Stimulated activated naive CD4-positive, alpha-beta T cell (primary cell): ENCODE measurements at regions not wholly inside any gene's neighbourhood (a gene's known extent, or its start where the extent isn't known, plus 50 kb on each side); places are given as distances from the start of the nearest gene placed in this dataset.
A peak's percentile ranks its signal among the peaks of the same experiment; 100 is the strongest.

Experiments
- DNase-seq, 6 experiments: peaks; one replicate each; lab custom pipeline; 2025; lab: John Stamatoyannopoulos, UW

- no peak for DNase-seq
These were observed 54.4 kb upstream of the PIK3R1 start for GRCh38 chr5:68161156-68161555.

GRCh38 chr5:68159224-68159951, 56.2 kb upstream of the PIK3R1 start:
- DNase-seq, result no peak

DNA sequence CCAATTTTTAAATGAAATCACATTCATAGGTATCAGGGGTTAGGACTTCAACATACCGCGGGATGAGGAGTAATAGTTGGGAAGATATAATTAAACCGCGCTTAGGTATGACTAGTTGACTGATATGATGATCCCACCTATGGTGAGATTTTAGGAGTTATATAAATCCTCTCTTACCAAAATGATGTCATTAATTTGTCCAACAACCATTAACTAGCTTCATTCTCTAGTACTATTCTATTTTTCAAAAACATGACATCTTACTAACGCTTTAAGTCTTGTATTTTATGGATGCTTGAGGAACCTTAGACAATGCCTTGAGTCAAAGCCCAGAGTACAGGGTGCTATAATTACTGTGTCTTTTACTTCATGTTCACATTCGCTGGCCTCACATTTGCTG, 59.6 kb upstream of the PIK3R1 start:
- DNase-seq, result no peak

- no peak for DNase-seq
These were observed 61.3 kb upstream of the PIK3R1 start for GRCh38 chr5:68154119-68154857.

DNA sequence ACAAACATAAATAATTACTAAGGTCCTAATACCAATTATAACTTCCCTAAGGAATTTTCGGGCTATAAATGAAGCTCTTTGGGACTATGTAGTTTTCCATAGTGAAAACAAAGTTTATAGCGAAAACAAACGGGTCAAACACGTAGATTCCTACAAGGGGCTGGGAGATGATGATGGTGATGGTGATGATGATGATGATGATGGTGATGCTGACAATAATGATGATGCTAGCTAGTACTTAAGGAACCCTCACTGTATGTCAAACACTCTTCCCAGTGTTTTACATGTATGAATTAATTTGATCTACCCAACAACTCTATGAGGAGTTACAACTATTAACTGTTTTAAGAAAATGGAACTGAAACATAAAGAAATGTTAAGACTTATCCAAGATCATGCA, 63.7 kb upstream of the PIK3R1 start:
- no peak for DNase-seq

DNA sequence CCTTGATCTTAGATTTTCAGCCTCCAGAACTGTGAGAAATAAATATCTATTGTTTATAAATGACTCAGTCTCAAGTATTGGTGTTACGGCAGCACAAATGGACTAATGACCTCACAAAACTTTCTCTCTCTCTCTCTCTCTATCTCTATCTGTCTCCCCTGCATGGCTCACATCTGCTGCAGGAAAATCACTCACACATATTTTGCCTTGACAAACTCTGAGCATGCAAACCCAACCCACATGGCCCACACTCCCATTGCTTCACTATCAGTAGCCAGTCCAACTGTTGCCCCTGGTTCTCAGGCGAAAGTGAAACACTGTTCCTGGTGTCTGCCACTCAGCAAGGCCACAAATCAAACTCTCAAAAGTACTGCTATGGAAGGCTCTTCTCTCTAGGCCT, 66.4 kb upstream of the PIK3R1 start:
- DNase-seq, result no peak

DNA sequence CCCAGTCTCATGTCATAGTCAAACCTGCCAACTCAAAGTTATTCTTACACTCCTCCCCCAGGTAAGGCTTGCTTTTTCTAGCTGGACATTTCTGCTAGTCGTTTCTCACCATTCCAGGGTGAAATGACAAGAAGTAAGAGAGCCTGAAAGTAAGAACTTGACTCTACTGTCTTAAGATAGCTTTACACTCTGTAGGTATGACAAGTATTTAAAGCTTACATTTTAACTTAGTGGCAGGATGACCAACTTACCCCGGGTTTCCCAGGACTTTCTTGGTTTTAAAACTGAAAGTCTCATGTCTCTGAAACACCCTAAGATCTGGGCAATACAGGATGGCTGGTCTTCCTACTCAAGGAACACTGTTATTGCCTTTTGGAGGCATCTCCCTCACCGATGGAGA, 67.5 kb upstream of the PIK3R1 start:
- DNase-seq, result no peak

- DNase-seq, result no peak
These were observed 67.9 kb upstream of the PIK3R1 start for GRCh38 chr5:68147659-68148058.

DNA sequence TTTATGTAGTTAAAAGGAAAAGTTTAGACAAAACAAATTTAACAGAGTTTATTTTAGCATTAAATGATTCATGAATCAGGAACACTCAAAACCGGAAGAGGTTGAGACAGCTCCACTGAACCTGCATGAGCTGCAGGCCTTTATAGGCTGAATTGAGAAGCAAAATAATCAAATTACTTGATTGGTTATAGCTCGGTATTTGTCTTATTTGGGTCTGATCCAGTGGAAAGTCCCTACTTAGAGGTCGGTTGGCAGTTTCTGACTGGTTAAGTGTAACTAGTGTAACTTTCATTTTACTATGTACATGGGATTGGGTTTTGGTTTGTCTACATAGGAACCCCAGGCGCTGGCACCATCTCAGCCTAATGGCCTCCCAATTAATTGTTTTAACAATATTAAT, 74.1 kb upstream of the PIK3R1 start:
- DNase-seq, result no peak

DNA sequence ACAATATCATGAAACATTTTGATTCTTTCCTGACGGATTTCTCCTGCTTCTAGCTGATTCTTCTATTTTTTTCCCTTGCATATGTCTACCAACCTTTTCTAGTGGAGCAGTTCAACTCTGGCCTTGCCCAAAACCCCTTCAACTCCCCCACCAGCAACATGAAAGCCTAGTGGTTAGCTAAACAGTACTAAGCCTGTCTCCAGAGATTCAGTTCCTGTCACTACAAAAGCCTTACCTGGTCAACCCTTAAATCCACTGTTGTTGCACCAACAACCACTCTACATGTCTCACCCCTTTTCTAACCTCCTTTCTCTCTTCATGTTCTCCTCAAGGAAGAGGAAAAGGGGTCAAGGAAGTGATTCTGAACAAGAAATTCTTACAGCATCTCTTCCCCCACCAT, 74.8 kb upstream of the PIK3R1 start:
- no peak for DNase-seq

- no peak for DNase-seq
These were observed 75.7 kb upstream of the PIK3R1 start for GRCh38 chr5:68139611-68140441.

GRCh38 chr5:68137511-68138140, 77.9 kb upstream of the PIK3R1 start:
- DNase-seq, result no peak

GRCh38 chr5:68134669-68135313, 80.8 kb upstream of the PIK3R1 start:
- DNase-seq, result no peak

GRCh38 chr5:68134033-68134668, 81.4 kb upstream of the PIK3R1 start:
- DNase-seq, result no peak

GRCh38 chr5:68130253-68130652, 85.3 kb upstream of the PIK3R1 start:
- DNase-seq, result no peak

GRCh38 chr5:68129364-68129763, 86.2 kb upstream of the PIK3R1 start:
- DNase-seq, result no peak

DNA sequence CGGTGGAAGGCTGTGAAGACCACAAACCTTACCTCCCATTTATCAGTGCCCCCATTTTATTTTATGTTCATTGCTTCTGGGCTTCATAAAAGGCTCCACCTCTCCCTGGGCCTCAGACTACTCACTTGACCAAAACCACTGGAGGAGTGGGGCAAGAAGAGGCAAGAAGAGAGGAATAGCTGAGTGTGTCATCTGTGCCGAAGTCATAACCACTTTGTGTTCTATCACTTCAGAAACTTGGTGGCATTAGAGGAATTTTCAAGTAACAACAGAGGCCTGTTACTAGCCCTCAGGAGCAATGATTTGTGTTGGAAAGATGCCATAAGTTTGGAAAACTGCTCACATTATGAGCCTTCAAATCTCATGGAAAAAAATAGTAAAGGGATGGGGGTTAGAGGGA, 88.7 kb upstream of the PIK3R1 start:
- DNase-seq, result no peak

DNA sequence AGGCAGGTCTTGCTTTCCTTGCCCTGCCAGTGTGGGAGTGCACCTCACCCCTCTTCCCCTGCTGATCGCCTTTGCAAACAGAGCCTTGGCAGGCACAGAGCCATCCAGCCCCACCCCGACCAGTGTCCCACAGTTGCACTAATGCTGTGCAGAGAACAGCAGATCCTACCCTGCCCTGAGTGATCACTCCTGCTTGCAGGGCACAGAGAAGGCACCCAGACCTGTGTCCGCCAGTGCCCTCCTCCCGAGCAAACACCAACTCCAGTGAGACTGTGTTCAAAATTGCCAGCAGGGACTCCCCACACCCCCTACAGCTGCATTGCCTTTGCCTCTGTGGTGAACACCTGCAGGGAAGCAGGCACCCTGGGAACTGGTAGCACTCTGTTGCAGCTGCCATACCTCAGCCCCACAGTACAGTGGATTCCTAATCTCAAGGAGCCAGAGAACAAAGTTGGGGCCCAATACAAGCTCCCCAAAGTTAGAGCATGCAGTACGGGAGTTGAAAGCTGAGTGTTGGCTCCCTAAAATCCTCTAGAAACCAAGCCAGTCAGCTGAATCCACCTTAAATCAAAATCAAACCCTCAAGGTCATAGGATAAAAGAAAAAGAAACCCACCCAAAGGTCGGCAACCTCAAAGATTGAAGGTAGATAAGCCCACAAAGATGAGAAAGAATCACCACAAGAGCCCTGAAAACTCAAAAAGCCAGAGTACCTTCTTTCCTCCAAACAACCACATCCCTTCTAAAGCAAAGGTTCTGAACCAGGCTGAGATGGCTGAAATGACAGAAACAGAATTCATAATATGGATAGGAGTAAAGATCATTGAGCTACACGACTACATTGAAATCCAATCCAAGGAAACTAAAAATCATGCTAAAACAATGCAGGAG, 92.9 kb upstream of the PIK3R1 start:
- DNase-seq, result peak in 2 of 6 experiments; percentile 22 to 23

- no peak for DNase-seq
These were observed 98.6 kb upstream of the PIK3R1 start for GRCh38 chr5:68116868-68117411.

DNA sequence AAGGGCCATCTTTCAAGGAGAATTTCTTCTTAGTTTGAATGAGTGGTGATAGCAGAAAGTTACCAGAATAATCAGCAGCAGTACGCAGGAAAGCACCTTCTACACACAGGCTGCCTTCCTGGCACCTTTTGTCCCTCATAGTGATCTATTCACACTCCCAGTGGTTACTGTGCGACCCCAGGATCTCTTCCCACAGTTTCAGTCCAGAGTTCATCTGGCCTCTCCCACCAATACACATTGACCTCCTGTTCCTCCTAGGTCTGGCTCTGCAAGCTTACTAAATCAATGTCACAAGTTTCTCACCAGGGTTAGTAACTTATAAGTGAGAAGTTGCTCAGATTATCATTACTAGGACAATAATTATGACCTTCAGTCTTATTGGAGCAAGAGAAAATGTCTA, 99.1 kb upstream of the PIK3R1 start:
- DNase-seq, result no peak
